ENCODE measurements at regions not wholly inside any gene's neighbourhood (a gene's known extent, or its start where the extent isn't known, plus 50 kb on each side); places are given as distances from the start of the nearest gene placed in this dataset.
"Not testable (repeated sequence)": the region's sequence is repeated elsewhere in the genome, so short reads cannot be mapped to it uniquely, and the experiment has no call there.

- no peak for DNase-seq (ENCODE audit: extremely low spot score, insufficient read length, low read depth)
- FAIRE-seq: no peak
These were observed 208.6 kb downstream of the ZNF365 start for GRCh38 chr10:62582804-62583208.

GRCh38 chr10:62583876-62584615 is 209.9 kb downstream of the ZNF365 start:
- DNase-seq (ENCODE audit: extremely low spot score, insufficient read length, low read depth) (no peak), FAIRE-seq (peak; percentile 65)

GRCh38 chr10:62584731-62585130 is 210.6 kb downstream of the ZNF365 start:
- FAIRE-seq (no peak), DNase-seq (ENCODE audit: extremely low spot score, insufficient read length, low read depth) (no peak)

GRCh38 chr10:62585211-62585775 is 211.1 kb downstream of the ZNF365 start:
- no peak for DNase-seq (ENCODE audit: extremely low spot score, insufficient read length, low read depth)
- no peak for FAIRE-seq

GRCh38 chr10:62587011-62587410 is 212.8 kb downstream of the ZNF365 start:
- DNase-seq (ENCODE audit: extremely low spot score, insufficient read length, low read depth): no peak
- no peak for FAIRE-seq

GRCh38 chr10:62588116-62588515 is 213.9 kb downstream of the ZNF365 start:
- FAIRE-seq: no peak

GRCh38 chr10:62589689-62590088 is 214.8 kb upstream of the ADO start:
- no peak for DNase-seq (ENCODE audit: extremely low spot score, insufficient read length, low read depth)
- no peak for FAIRE-seq

More at GRCh38 chr10:62588116-62588515, 213.9 kb downstream of the ZNF365 start:
- no peak for DNase-seq (ENCODE audit: extremely low spot score, insufficient read length, low read depth)

- FAIRE-seq (no peak), DNase-seq (ENCODE audit: extremely low spot score, insufficient read length, low read depth) (no peak)
These were observed 214.2 kb upstream of the ADO start for GRCh38 chr10:62590306-62590705.

- FAIRE-seq: peak; percentile 93
- DNase-seq (ENCODE audit: extremely low spot score, insufficient read length, low read depth): peak; percentile 18
These were observed 210.4 kb upstream of the ADO start for GRCh38 chr10:62594093-62594520.

GRCh38 chr10:62597226-62597625 is 207.3 kb upstream of the ADO start:
- FAIRE-seq (no peak), DNase-seq (ENCODE audit: extremely low spot score, insufficient read length, low read depth) (no peak)

- peak; percentile 68 for FAIRE-seq
- no peak for DNase-seq (ENCODE audit: extremely low spot score, insufficient read length, low read depth)
These were observed 205.4 kb upstream of the ADO start for GRCh38 chr10:62599161-62599560.

GRCh38 chr10:62606551-62606950 is 198.0 kb upstream of the ADO start:
- not testable (repeated sequence) for DNase-seq (ENCODE audit: extremely low spot score, insufficient read length, low read depth); FAIRE-seq

GRCh38 chr10:62608189-62608875 is 196.2 kb upstream of the ADO start:
- DNase-seq (ENCODE audit: extremely low spot score, insufficient read length, low read depth); FAIRE-seq: not testable (repeated sequence)

GRCh38 chr10:62610649-62611229 is 193.8 kb upstream of the ADO start:
- FAIRE-seq (peak; percentile 98), DNase-seq (ENCODE audit: extremely low spot score, insufficient read length, low read depth) (peak; percentile 63)

GRCh38 chr10:62613424-62613823 is 191.1 kb upstream of the ADO start:
- DNase-seq (ENCODE audit: extremely low spot score, insufficient read length, low read depth): no peak
- FAIRE-seq: no peak

GRCh38 chr10:62613859-62614258 is 190.7 kb upstream of the ADO start:
- FAIRE-seq: no peak

GRCh38 chr10:62614389-62615157 is 189.9 kb upstream of the ADO start:
- DNase-seq (ENCODE audit: extremely low spot score, insufficient read length, low read depth) (no peak), FAIRE-seq (peak; percentile 95)

More at GRCh38 chr10:62613859-62614258, 190.7 kb upstream of the ADO start:
- no peak for DNase-seq (ENCODE audit: extremely low spot score, insufficient read length, low read depth)

- peak; percentile 18 for FAIRE-seq
These were observed 187.5 kb upstream of the ADO start for GRCh38 chr10:62616885-62617590.

GRCh38 chr10:62617652-62618051 is 186.9 kb upstream of the ADO start:
- DNase-seq (ENCODE audit: extremely low spot score, insufficient read length, low read depth): no peak
- no peak for FAIRE-seq

More at GRCh38 chr10:62616885-62617590, 187.5 kb upstream of the ADO start:
- no peak for DNase-seq (ENCODE audit: extremely low spot score, insufficient read length, low read depth)
